ENCODE measurements at regions not wholly inside any gene's neighbourhood (a gene's known extent, or its start where the extent isn't known, plus 50 kb on each side); places are given as distances from the start of the nearest gene placed in this dataset.

DNA sequence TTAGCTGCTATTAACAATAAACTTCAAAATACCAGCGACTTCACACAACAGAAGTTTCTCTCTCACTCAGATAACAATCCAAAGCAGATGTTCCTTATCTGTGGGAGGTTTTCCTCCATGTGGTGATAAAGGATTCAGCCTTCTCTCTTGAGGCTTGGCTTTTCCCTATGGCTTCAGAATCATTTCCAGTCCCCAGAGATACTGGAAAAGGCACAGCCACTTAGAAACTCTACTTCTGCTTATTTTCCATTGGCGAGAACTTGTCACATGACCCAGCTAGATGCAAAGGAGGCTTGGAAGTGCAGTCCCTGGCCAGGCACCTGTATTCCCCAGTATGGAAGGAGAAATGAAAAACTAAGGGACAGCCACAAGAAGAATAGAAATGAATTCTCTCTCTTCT is 344.8 kb downstream of the MTX2 start:
- Histone ChIP-seq H3K4me1 (peaks cover 0 to 14% of the 10 kb centered on the region in 2 donors), H3K36me3 (no peaks in the 10 kb centered on the region), H3K4me3 (no peak overlapping the region), H3K27me3 (no peaks in the 10 kb centered on the region), H3K9me3 (no peaks in the 10 kb centered on the region), H3K27ac (no peak overlapping the region)
- TF ChIP-seq, protein P1, sequence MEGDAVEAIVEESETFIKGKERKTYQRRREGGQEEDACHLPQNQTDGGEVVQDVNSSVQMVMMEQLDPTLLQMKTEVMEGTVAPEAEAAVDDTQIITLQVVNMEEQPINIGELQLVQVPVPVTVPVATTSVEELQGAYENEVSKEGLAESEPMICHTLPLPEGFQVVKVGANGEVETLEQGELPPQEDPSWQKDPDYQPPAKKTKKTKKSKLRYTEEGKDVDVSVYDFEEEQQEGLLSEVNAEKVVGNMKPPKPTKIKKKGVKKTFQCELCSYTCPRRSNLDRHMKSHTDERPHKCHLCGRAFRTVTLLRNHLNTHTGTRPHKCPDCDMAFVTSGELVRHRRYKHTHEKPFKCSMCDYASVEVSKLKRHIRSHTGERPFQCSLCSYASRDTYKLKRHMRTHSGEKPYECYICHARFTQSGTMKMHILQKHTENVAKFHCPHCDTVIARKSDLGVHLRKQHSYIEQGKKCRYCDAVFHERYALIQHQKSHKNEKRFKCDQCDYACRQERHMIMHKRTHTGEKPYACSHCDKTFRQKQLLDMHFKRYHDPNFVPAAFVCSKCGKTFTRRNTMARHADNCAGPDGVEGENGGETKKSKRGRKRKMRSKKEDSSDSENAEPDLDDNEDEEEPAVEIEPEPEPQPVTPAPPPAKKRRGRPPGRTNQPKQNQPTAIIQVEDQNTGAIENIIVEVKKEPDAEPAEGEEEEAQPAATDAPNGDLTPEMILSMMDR (IDR thresholded peaks at IDR 0.05): no peak
- DNase-seq (ENCODE audit: low spot score): no peak

DNA sequence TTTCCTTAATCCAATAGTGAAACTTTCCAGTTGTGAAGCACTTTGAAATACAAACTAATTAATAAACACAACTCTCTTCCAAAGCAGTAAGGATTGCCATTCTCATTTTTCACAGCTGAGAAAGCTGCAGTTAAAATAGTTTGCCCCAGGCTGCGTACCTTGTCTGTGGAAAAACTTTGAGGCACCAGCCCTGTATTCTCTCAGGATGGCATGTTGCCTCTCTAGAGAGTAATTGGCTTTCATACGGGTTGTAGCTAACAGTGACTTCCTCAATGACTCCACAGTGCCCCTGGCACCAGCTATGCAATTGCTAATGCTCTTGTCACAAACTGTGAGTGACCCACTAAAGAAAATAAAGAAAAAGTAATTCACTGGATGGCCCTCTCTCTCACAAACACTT is 345.7 kb downstream of the MTX2 start:
- TF ChIP-seq, protein P1 (IDR thresholded peaks at IDR 0.05): no peak
- no peak overlapping the region for H3K4me3 ChIP-seq
- peaks cover 0 to 14% of the 10 kb centered on the region in 2 donors for H3K4me1 ChIP-seq
- no peaks in the 10 kb centered on the region for H3K9me3 ChIP-seq
- H3K36me3 ChIP-seq: no peaks in the 10 kb centered on the region
- H3K27ac ChIP-seq: no peak overlapping the region
- no peaks in the 10 kb centered on the region for H3K27me3 ChIP-seq
- DNase-seq (ENCODE audit: low spot score): no peak

DNA sequence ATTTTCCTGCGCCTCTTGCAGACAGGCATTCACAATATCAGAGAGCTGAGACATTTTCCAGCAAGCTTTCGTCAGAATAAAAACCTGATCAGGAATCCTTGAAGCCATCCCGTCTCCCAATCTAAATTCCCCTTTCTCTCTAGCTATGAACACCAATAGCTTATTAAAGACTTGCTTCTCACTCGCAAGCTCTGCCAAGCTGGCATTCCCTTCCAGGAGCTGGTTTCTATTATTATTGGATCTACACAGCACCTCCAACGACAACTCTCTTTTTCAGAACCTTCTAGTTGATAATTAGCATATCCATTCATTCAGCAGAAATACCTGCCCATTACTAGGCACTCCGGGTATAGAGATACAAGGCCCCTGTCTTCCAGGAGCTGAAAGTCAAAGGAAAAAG is 350.3 kb downstream of the MTX2 start:
- no peaks in the 10 kb centered on the region for H3K9me3 ChIP-seq
- H3K27me3 ChIP-seq: no peaks in the 10 kb centered on the region
- no peaks in the 10 kb centered on the region for H3K36me3 ChIP-seq
- H3K27ac ChIP-seq: no peak overlapping the region
- DNase-seq (ENCODE audit: low spot score): no peak
- TF ChIP-seq, protein P1 (IDR thresholded peaks at IDR 0.05): no peak
- H3K4me3 ChIP-seq: no peak overlapping the region
- H3K4me1 ChIP-seq: no peaks in the 10 kb centered on the region

DNA sequence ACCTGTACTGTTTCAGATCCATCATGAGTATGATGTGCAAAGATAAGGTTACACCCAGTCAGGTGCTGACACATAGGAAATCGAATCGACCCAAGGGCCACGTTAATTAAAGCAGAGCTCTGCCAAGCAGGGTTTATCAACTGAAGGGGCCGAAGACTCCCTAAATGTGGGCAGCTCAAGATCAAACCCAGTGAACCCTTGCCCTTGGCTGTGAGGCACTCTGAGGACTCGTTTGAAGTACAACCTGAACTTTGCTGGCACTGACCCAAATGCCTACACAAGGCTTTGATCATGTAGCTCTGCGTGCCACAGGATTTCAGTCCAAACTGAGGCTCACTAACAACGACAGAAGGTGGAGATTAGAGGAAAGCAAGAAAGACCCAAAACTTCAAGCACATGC is 352.1 kb downstream of the MTX2 start:
- no peak overlapping the region for H3K4me3 ChIP-seq
- no peaks in the 10 kb centered on the region for H3K36me3 ChIP-seq
- H3K27ac ChIP-seq: no peak overlapping the region
- H3K9me3 ChIP-seq: no peaks in the 10 kb centered on the region
- no peaks in the 10 kb centered on the region for H3K27me3 ChIP-seq
- H3K4me1 ChIP-seq: no peaks in the 10 kb centered on the region
- TF ChIP-seq, protein P1 (IDR thresholded peaks at IDR 0.05): no peak
- DNase-seq (ENCODE audit: low spot score): no peak

DNA sequence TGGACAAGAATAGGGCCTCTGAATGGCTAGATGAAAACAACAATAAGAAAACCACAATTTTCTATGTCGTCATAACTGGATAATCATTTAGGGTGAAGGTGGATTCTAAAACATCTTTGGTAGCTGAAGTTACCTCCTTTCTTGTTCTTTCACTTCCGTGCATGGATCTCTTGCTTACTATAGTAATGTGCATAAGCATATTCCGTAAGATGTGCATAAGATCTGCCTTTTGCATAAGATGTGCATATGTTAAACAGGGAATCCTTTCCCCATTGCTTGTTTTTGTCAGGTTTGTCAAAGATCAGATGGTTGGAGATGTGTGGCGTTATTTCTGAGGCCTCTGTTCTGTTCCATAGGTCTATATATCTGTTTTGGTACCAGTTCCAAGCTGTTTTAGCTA is 353.6 kb downstream of the MTX2 start:
- H3K36me3 ChIP-seq: no peaks in the 10 kb centered on the region
- no peak for DNase-seq (ENCODE audit: low spot score)
- TF ChIP-seq, protein P1 (IDR thresholded peaks at IDR 0.05): no peak

DNA sequence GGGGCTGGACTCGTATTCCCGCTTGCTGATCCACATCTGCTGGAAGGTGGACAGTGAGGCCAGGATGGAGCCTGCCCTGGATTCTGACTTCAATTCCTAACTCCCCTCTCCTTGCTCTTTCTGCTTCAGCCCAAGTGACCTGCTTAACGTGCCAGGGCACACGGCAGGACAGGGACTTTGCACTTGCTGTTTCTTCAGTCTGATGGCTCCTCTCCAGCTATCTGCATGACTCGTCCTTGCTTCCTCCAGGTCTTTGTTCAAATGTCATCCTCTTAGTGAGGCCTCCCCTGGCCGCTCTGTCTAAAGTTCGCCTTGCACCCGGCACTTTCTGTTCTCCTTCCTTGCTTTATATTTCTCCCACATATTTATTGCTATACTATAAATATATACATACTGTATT is 357.6 kb downstream of the MTX2 start:
- no peaks in the 10 kb centered on the region for H3K4me1 ChIP-seq
- H3K27me3 ChIP-seq: no peaks in the 10 kb centered on the region
- H3K27ac ChIP-seq: no peak overlapping the region
- TF ChIP-seq, protein P1 (IDR thresholded peaks at IDR 0.05): no peak
- no peaks in the 10 kb centered on the region for H3K9me3 ChIP-seq
- DNase-seq (ENCODE audit: low spot score): no peak
- no peaks in the 10 kb centered on the region for H3K36me3 ChIP-seq
- no peak overlapping the region for H3K4me3 ChIP-seq

More for the DNA sequence above, 353.6 kb downstream of the MTX2 start:
- no peak overlapping the region for H3K4me3 ChIP-seq
- H3K27me3 ChIP-seq: no peaks in the 10 kb centered on the region
- no peak overlapping the region for H3K27ac ChIP-seq
- no peaks in the 10 kb centered on the region for H3K4me1 ChIP-seq
- H3K9me3 ChIP-seq: no peaks in the 10 kb centered on the region
